ENCODE measurements at regions not wholly inside any gene's neighbourhood (a gene's known extent, or its start where the extent isn't known, plus 50 kb on each side); places are given as distances from the start of the nearest gene placed in this dataset.
A peak's percentile ranks its signal among the peaks of the same experiment; 100 is the strongest.
"Not testable (repeated sequence)": the region's sequence is repeated elsewhere in the genome, so short reads cannot be mapped to it uniquely, and the experiment has no call there.

DNA sequence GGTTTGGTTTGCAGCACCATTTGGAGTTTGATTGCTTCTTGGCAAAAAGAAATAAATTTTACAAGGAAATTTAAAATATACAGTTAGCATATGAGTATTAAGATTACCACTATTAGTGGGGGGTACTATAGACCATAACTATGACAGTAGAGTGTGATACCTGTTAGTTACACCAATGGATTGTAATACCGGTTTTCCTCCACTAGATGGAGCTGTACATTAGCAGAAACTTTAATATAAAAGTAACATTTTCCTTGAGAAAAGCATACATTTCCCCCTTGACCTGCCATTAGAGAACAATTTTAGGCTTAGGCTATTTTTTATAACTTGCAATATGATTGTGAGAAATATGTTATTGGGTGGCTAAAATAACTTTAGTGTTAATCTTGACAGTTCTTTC is 163.9 kb upstream of the TGIF2LX start:
- DNase-seq; H3K27me3 ChIP-seq; H3K27ac ChIP-seq; H3K4me1 ChIP-seq; H3K4me3 ChIP-seq; H3K36me3 ChIP-seq; H3K9me3 ChIP-seq; intact Hi-C loops (cut with DNase I; ENCODE audit: low total_unique reads): not testable (repeated sequence)
- TF ChIP-seq, protein P1, sequence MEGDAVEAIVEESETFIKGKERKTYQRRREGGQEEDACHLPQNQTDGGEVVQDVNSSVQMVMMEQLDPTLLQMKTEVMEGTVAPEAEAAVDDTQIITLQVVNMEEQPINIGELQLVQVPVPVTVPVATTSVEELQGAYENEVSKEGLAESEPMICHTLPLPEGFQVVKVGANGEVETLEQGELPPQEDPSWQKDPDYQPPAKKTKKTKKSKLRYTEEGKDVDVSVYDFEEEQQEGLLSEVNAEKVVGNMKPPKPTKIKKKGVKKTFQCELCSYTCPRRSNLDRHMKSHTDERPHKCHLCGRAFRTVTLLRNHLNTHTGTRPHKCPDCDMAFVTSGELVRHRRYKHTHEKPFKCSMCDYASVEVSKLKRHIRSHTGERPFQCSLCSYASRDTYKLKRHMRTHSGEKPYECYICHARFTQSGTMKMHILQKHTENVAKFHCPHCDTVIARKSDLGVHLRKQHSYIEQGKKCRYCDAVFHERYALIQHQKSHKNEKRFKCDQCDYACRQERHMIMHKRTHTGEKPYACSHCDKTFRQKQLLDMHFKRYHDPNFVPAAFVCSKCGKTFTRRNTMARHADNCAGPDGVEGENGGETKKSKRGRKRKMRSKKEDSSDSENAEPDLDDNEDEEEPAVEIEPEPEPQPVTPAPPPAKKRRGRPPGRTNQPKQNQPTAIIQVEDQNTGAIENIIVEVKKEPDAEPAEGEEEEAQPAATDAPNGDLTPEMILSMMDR (IDR thresholded peaks at IDR 0.05): peak in 3 of 7 experiments; percentile 11 to 55 (median 31)
- 0 to 4% (median 0%) methylated on average over 1 of the region's 1 CpG for WGBS, 5 donors

- H3K27ac ChIP-seq; H3K4me1 ChIP-seq; H3K36me3 ChIP-seq; DNase-seq; intact Hi-C loops (cut with DNase I; ENCODE audit: low total_unique reads); H3K27me3 ChIP-seq; H3K9me3 ChIP-seq; H3K4me3 ChIP-seq: not testable (repeated sequence)
- WGBS, 5 donors: 77 to 94% (median 91%) methylated on average over 3 to 5 of the region's 5 CpGs
Measured at GRCh38 chrX:89759076-89759685, 162.5 kb upstream of the TGIF2LX start.

- intact Hi-C loops (cut with DNase I; ENCODE audit: low total_unique reads); DNase-seq; H3K9me3 ChIP-seq; H3K4me3 ChIP-seq; H3K27ac ChIP-seq; H3K27me3 ChIP-seq; H3K36me3 ChIP-seq; H3K4me1 ChIP-seq: not testable (repeated sequence)
- WGBS, 5 donors: 52 to 76% (median 58%) methylated on average over 2 to 3 of the region's 3 CpGs
Measured at GRCh38 chrX:89771639-89772038, 150.1 kb upstream of the TGIF2LX start.

GRCh38 chrX:89811440-89811839 is 110.3 kb upstream of the TGIF2LX start:
- H3K4me3 ChIP-seq; H3K27me3 ChIP-seq; intact Hi-C loops (cut with DNase I; ENCODE audit: low total_unique reads); H3K4me1 ChIP-seq; H3K36me3 ChIP-seq; H3K27ac ChIP-seq; DNase-seq; H3K9me3 ChIP-seq: not testable (repeated sequence)
- 82 to 93% (median 88%) methylated on average over 3 of the region's 3 CpGs for WGBS, 5 donors

DNA sequence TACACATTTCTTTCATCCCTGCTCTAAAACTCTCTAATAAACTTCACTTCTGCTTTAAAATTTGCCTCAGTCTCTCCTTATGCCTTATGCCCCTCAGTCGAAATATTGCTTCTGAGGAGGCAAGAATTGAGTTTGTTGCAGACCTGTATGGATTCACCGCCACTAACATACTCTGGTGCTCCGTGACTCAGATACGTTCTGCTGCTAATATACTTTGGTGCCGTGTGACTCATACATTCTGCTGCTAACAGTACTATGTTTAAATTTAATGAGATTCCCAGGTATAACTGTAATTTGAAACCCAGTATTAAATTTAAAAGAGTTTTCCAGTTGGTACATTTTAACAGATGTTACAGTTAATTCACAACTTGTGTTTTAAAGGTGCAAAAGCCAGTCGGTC is 82.0 kb upstream of the TGIF2LX start:
- WGBS, 5 donors: 81 to 89% (median 86%) methylated on average over 6 of the region's 6 CpGs
- H3K9me3 ChIP-seq; H3K36me3 ChIP-seq; H3K27me3 ChIP-seq; H3K4me3 ChIP-seq; DNase-seq; intact Hi-C loops (cut with DNase I; ENCODE audit: low total_unique reads); H3K27ac ChIP-seq; H3K4me1 ChIP-seq: not testable (repeated sequence)

DNA sequence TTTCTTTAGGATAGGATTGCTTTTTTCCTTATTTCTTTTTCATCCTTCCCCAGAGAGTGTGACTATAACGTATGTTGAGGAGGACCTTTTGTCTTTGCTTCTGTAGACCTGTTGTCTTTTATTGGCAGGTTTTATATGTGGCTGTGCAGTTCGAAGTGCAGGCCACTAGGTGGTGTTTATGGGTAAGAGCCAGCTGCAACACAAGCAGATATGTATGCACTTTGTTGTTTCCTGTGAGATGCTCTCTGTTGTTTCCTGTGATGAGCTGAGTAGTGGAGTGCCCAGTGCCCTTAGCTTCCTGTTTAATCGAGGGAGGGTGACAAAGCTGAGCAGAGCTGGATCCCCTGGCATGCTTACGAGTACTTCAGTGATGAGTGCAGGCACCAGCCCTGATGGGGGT is 50.0 kb upstream of the TGIF2LX start:
- not testable (repeated sequence) for H3K9me3 ChIP-seq
- DNase-seq: peak in 1 of 2 donors; percentile 26

More for the DNA sequence above, 50.0 kb upstream of the TGIF2LX start:
- 7 to 38% (median 26%) methylated on average over 2 to 4 of the region's 4 CpGs for WGBS, 5 donors
- H3K4me3 ChIP-seq; H3K4me1 ChIP-seq; H3K27me3 ChIP-seq; intact Hi-C loops (cut with DNase I; ENCODE audit: low total_unique reads); H3K27ac ChIP-seq; H3K36me3 ChIP-seq: not testable (repeated sequence)
- TF ChIP-seq, protein P1 (IDR thresholded peaks at IDR 0.05): peak in 2 of 7 experiments; percentile 17 to 19
